Transverse colon (tissue), 4 donors: ENCODE measurements at regions not wholly inside any gene's neighbourhood (a gene's known extent, or its start where the extent isn't known, plus 50 kb on each side); places are given as distances from the start of the nearest gene placed in this dataset.

Experiments
- DNase-seq: peaks from one replicate; pipeline ENCODE4 v3.0.0-alpha.2; 2019
- H3K27ac ChIP-seq, 4 donors: fragments of 200-600 bp; sonication (generic); 2 replicates each; pipeline ENCODE4 v1.5.1; 2016 to 2018; ENCODE audit warnings: inconsistent platforms in 4 of 4
- H3K27me3 ChIP-seq: fragments of 200-600 bp; sonication (generic); 2 replicates; pipeline ENCODE4 v1.5.1; 2017; ENCODE audit warnings: inconsistent platforms
- H3K36me3 ChIP-seq, 4 donors: fragments of 200-600 bp; sonication (generic); 2 replicates each; pipeline ENCODE4 v1.5.1; 2017 to 2019; ENCODE audit warnings: inconsistent platforms in 4 of 4
- H3K4me1 ChIP-seq, 4 donors: fragments of 200-600 bp; sonication (generic); 2 replicates each; pipeline ENCODE4 v1.5.1; 2017 to 2020; ENCODE audit warnings: inconsistent platforms in 4 of 4
- H3K4me3 ChIP-seq, 4 donors: fragments of 200-600 bp; sonication (generic); 1 replicate in 1 of 4; 2 replicates in 3 of 4; pipeline versions ENCODE4 v1.5.1 to v1.6.1; 2017 to 2019; ENCODE audit warnings: inconsistent platforms in 4 of 4
- H3K9me3 ChIP-seq, 2 donors: fragments of 200-600 bp; sonication (generic); 2 replicates each; pipeline ENCODE4 v1.5.1; 2017 to 2019; ENCODE audit warnings: inconsistent platforms in 2 of 2
- CTCF ChIP-seq, 5 experiments: fragments of 200-600 bp in 3 of 5; fragments of 450-650 bp in 2 of 5; sonication (generic) in 3 of 5; IDR thresholded peaks; 1 replicate in 2 of 5; 2 replicates in 3 of 5; pipeline ENCODE4 v1.5.1; 2016 to 2017; ENCODE audit warnings: antibody characterized with exemption in 5 of 5, inconsistent platforms in 3 of 5, mild to moderate bottlenecking in 2 of 5, moderate library complexity in 1 of 5
- EP300 ChIP-seq: sonication (generic); formaldehyde crosslinking; IDR thresholded peaks from one replicate; pipeline ENCODE4 v1.6.1; 2017; ENCODE audit warnings: antibody characterized with exemption, low read depth
- POLR2A ChIP-seq: fragments of 450-650 bp; IDR thresholded peaks from one replicate; pipeline ENCODE4 v1.6.1; 2016; ENCODE audit warnings: antibody characterized with exemption, mild to moderate bottlenecking, moderate library complexity
- POLR2AphosphoS5 ChIP-seq, 3 donors: sonication (generic); formaldehyde crosslinking; IDR thresholded peaks; one replicate each; pipeline ENCODE4 v1.6.1; 2016; ENCODE audit warnings: antibody characterized with exemption in 3 of 3
- WGBS, 2 donors: methylation state at CpG; one replicate each; pipeline ENCODE4 v1.1.5; 2018; ENCODE audit warnings: low coverage in 1 of 2; 5-methylcytosine and 5-hydroxymethylcytosine counted together
- in situ Hi-C, 4 donors: fragments of 200-750 bp; cut with MboI; loops; one replicate each; pipeline versions ENCODE4 v1.15.0 to v1.15.1; 2017; ENCODE audit warnings: low sequenced_read_pairs in 3 of 4, low pct_ligation_motif_present in 1 of 4, low pct_unique_long_range_greater_than_20kb in 1 of 4
- intact Hi-C: fragments of 100-400 bp; cut with DNase I; formaldehyde crosslinking; loops from one replicate; pipeline ENCODE4 v1.15.1; 2023; ENCODE audit warnings: low total_unique reads

GRCh38 chr5:124665035-124665434, 81.4 kb downstream of the ZNF608 start:
- Histone ChIP-seq H3K4me1 (peaks cover 34 to 61% (median 48%) of the 10 kb centered on the region in 4 donors), H3K27me3 (no peaks in the 10 kb centered on the region), H3K4me3 (no peak overlapping the region), H3K36me3 (no peaks in the 10 kb centered on the region), H3K27ac (no peak overlapping the region), H3K9me3 (no peaks in the 10 kb centered on the region)
- in situ Hi-C loops (no loop called here), intact Hi-C loops (no loop called here)
- 85% methylated on average over 2 of the region's 2 CpGs; no CpG with 5 or more reads in 1 of the 2 donors for WGBS, 2 donors
- no peak for DNase-seq
- no peak for TF ChIP-seq EP300
- no peak for TF ChIP-seq CTCF (IDR thresholded peaks at IDR 0.05)
- TF ChIP-seq POLR2AphosphoS5 (IDR thresholded peaks at IDR 0.05): no peak
- TF ChIP-seq POLR2A: no peak

GRCh38 chr5:124664287-124664686, 82.2 kb downstream of the ZNF608 start:
- no peaks in the 10 kb centered on the region for H3K9me3 ChIP-seq
- in situ Hi-C loops: no loop called here
- WGBS, 2 donors: 64 to 87% methylated on average over 1 of the region's 1 CpG
- H3K4me3 ChIP-seq: no peak overlapping the region
- no peak overlapping the region for H3K27ac ChIP-seq
- peaks cover 28 to 61% (median 52%) of the 10 kb centered on the region in 4 donors for H3K4me1 ChIP-seq
- H3K27me3 ChIP-seq: no peaks in the 10 kb centered on the region
- TF ChIP-seq POLR2AphosphoS5 (IDR thresholded peaks at IDR 0.05): no peak
- TF ChIP-seq POLR2A: no peak
- no peak for TF ChIP-seq EP300
- no peak for TF ChIP-seq CTCF (IDR thresholded peaks at IDR 0.05)
- DNase-seq: no peak
- no peaks in the 10 kb centered on the region for H3K36me3 ChIP-seq
- intact Hi-C loops: no loop called here

- no peak for DNase-seq
- Histone ChIP-seq H3K27ac (peak overlapping the region in 2 of 4 donors; percentile 23 to 62), H3K27me3 (no peaks in the 10 kb centered on the region), H3K4me1 (peaks cover 22 to 62% (median 56%) of the 10 kb centered on the region in 4 donors), H3K36me3 (no peaks in the 10 kb centered on the region), H3K4me3 (no peak overlapping the region), H3K9me3 (no peaks in the 10 kb centered on the region)
- WGBS, 2 donors: 69 to 75% methylated on average over 2 to 5 of the region's 5 CpGs
- in situ Hi-C loops (no loop called here), intact Hi-C loops (no loop called here)
- TF ChIP-seq POLR2A: no peak
- TF ChIP-seq POLR2AphosphoS5 (IDR thresholded peaks at IDR 0.05): no peak
These were observed 83.3 kb downstream of the ZNF608 start for GRCh38 chr5:124663101-124663506.

GRCh38 chr5:124662181-124662781, 84.2 kb downstream of the ZNF608 start:
- 49 to 53% methylated on average over 5 to 9 of the region's 9 CpGs for WGBS, 2 donors
- H3K27ac ChIP-seq: peak overlapping the region; percentile 23 to 64 (median 62)
- H3K4me3 ChIP-seq: no peak overlapping the region
- DNase-seq: peak; percentile 47
- H3K9me3 ChIP-seq: no peaks in the 10 kb centered on the region
- in situ Hi-C loops (no loop called here), intact Hi-C loops (no loop called here)
- peaks cover 22 to 66% (median 53%) of the 10 kb centered on the region in 4 donors for H3K4me1 ChIP-seq
- no peaks in the 10 kb centered on the region for H3K27me3 ChIP-seq
- TF ChIP-seq CTCF (IDR thresholded peaks at IDR 0.05) (no peak), POLR2A (no peak), POLR2AphosphoS5 (IDR thresholded peaks at IDR 0.05) (no peak), EP300 (no peak)
- no peaks in the 10 kb centered on the region for H3K36me3 ChIP-seq
